HG02938 (cell line): ENCODE measurements at regions not wholly inside any gene's neighbourhood (a gene's known extent, or its start where the extent isn't known, plus 50 kb on each side); places are given as distances from the start of the nearest gene placed in this dataset.

Experiments used
- ATAC-seq: cut with Tn5 transposase; IDR thresholded peaks from one replicate; pipeline ENCODE4 v1.9.1; 2021; ENCODE audit warnings: mild to moderate bottlenecking, moderate library complexity; ENCODE audit not compliant: unreplicated experiment

DNA sequence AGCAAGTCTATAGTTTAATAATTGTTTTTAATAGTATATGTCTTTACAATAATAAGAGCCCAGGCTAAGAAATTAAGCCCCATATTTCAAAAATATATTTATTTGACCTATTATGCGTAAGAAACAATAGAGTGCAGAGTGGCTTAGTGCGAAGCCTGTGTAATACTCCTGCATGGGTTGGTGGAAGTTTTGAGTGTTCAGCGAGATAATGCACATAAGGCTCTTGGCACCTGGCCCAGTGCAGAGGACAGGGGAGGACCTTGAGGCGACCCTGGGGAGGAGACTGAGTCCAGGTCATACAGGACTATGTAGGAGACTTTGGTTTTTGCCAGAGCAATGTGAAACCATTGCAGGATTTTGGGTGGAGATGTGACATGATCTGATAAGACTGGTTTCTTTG, 132.4 kb upstream of the ST6GAL2 start:
- ATAC-seq: no peak

DNA sequence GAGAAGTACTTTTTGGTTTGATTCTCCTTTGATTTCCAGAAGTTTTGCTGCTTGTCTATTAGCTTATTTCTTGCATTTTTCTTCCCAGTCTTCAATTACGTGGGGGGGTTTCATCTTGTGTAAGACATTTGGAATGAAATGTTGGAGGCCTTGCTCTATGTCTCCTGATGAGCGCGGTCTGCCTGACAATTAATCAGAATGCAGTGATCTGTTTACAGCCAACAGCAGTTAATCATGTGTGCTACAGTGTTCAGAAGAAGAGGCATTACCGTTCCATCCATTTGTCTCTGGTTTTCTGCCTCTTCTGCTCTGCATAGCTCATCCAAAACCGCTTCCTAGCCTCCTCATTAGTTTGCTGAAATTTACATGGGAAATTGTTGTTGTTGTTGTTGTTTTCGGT, 134.4 kb upstream of the ST6GAL2 start:
- no peak for ATAC-seq

DNA sequence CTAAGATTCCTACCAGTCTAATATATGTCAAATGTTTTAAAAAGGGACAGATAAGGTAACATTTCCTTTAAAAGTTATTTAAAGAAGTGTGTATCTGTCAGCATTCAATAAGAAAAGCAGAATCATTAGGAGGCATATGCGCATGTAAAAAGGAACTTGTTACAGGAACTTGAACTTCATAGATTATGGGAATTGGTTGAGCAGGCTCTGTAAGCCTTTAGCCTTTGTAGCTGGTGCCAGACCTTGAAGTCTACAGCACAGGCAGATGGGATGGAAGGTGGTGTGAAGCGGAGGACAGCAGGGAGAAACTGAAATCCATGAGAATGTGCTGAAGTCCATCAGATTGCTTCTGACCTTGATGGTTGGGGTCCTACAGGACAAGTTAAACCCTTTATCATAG, 138.3 kb upstream of the ST6GAL2 start:
- ATAC-seq: no peak

DNA sequence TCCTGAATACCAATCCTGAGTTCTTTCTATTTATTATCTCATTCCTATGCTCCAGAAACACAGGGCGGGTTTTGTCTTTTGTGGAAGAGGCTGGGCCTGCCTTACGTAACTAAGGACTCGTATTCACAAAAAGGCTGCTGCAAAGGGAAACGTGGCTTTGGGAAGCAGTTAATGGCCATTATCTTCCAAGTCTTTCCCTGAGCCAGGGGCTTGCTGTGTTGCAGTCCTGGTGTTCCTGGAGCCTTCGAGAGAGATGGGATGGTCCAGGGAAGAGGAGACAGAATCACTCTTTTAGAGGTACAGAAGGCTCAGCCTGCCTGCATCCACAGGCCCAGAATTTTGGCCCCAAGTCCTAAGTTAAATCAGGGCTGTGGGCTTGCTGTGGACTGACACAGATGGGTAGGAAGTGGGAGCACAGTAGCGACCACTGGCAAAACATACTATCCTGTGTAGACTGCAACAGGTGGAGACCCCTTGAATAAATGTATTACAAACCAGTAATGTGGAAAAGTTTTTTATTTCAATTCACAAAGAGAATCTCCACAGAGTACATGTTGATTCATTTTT, 139.4 kb upstream of the ST6GAL2 start:
- no peak for ATAC-seq

DNA sequence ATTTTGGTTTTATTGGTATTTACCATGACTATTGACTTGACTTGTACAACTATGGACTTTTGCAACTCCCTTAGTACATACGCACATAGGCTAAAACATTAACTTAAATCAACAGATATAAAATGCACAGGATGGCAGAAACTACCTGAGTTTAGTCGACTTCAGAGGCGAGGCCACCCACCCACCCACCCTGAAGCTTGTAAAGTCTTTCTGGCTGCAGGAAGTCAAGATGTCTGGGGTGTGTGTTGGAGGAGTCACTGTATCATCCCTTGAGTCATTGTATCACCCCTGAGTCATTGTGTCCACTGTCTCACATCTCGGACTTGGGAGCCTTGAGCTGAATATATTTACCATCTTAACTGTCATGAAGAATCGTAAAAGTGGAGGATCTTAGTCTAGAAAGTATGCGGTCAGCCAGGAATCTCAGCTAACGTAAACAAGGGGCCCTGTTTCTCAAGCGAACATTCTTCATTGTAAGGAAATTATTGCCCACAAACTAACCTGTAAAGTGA, 140.0 kb upstream of the ST6GAL2 start:
- ATAC-seq: no peak

- ATAC-seq: no peak
Observed at GRCh38 chr2:107027205-107027604, 141.2 kb upstream of the ST6GAL2 start.

DNA sequence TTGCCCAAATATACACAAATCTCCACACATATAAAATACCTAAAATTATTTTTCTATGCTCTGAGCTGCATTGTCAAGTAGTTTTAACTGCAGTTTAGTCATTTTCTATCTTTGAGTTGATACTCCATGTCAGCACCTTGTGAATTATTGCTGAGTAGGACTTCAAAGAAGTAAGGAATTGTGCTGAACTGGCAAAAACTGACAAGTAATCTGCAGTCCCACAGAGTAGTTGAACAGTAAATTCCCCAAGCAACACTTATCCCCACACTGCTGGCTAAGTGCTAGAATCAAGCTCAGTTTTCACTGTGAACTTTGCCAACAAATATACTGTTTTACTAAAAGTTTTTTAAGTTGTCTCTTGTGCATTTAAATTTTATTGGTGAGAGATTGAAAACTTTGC, 141.8 kb upstream of the ST6GAL2 start:
- no peak for ATAC-seq

DNA sequence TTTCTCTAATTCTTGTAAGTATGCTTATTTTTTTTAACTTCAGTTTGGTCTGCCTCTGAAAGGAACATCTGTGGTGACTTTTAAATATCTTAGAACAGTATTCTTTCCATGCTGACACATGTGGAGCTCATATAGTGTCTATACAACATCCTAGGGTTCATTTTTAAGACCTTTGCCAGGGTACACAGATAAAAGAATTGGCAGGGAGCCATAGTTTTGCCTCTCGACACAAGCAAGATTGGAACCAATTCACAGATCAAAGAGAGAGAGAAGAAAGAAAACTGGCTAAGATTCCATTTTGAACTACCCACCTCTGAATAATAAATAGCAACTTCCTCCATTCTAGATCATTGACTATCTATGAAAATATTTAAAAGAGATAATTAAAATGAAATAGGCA, 142.7 kb upstream of the ST6GAL2 start:
- ATAC-seq: no peak

DNA sequence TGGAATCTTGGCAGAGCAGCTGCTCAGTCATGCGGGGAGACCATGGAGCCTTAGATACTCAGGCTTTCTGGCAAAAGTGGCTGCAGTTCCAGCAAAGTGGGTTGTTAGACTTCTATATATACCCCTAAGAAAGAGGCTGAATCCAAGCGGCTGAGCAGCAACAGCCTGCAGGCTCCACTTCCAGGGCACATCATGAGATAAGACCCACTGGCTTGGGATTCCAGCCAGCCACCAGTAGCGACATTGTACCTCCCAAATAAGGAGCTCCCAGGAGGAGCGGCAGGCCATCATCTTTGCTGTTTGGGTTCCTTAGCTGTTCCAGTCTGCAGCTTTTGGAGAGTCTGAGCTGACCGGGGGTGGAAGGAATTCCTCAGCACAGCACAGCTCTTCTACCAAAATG, 150.3 kb upstream of the ST6GAL2 start:
- ATAC-seq: no peak

DNA sequence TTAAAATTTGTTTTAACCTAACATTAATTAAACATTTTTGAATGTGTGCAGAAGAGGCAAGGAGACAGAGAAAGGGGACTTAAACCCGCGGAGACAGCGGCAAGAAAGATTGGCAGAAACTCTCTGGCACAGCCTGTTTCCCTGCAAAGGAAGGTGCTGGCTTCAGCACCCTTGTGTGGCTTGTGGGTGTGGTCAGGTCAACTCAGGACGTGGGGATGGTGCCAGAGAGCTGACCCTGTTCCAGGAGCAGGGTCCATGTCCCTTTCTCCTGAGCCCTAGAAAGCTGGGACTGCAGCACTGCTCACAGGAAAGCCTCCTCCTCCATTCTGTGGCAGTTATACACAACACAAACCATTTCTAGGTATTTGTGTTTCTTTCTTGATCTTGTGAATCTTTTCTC, 176.2 kb upstream of the ST6GAL2 start:
- ATAC-seq: no peak

GRCh38 chr2:107062599-107063220, 176.7 kb upstream of the ST6GAL2 start:
- no peak for ATAC-seq

DNA sequence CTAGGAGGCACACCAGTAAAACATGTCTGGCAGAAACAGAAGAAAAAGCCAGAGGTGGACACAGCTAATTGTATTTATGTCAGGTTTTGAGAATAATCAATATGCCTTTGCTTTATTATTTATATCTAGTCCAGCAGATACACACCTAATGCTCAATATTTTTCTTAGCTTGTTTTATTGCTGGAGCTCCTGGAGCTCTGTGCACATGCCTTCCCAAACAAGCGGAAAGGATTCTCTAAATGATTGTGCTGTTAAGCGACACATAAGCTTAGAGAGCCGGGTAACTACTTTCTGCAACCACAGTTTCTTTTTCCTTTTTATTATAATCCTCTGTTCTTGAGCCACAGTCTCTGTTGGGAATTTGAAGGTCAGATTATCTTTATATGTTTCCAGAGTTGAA, 177.3 kb upstream of the ST6GAL2 start:
- ATAC-seq: no peak

DNA sequence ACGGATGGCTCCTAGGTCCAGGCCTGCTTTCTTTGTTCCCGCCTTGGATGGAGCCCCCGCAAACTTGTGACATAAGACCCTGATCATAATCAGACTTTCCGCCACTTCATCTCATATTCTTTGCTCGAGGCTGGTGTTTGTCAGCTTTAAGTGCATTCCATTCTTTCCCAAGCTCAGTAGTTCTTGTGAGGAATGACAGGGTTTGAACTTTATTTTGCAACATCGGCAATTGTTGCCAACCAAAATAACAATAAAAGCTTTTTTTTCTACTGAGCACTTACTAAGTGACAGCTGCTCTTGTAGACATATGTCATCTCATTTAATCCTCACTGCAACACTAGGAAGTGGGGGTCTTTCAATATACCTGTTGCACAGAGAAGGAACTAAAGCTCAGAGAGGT, 178.8 kb upstream of the ST6GAL2 start:
- no peak for ATAC-seq

- ATAC-seq: no peak
Observed at GRCh38 chr2:107068069-107068916, 182.3 kb upstream of the ST6GAL2 start.

GRCh38 chr2:107069890-107070289, 183.9 kb upstream of the ST6GAL2 start:
- no peak for ATAC-seq

DNA sequence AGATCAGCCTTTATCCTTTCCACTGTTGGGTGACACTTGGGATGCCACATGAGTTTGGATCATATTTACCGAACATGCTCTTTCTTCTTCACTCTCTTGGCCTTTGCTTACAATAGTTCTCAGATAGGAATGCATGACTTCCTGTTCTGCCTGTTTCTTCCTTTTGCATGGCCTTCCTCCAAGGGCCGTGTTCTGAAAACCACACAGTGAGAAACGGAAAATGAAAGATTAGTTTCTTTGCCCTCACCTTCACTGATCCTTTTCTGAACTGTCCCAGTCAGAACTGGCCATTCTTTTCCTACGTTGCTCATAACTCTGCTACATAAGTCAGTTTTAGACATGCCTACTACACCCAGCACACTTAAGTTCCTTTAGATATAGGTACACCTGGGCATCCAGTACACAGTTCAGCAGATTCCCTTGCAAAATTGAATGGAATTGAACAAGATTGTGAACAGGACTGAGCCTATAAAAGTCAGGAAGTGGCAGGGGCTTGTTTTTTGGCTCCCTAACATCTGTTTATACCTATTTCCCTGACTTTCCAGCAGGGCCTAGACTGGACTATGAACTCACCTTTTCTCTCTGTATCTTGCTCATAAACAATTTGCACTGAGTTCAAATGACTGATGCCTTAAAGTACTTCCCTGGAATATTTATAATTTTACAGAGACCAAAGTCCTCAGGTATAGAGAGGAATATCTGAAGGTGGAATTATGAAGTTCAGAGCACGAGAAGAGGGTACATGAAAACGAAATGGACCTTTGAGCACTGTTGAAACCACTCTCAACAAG, 186.4 kb upstream of the ST6GAL2 start:
- no peak for ATAC-seq

DNA sequence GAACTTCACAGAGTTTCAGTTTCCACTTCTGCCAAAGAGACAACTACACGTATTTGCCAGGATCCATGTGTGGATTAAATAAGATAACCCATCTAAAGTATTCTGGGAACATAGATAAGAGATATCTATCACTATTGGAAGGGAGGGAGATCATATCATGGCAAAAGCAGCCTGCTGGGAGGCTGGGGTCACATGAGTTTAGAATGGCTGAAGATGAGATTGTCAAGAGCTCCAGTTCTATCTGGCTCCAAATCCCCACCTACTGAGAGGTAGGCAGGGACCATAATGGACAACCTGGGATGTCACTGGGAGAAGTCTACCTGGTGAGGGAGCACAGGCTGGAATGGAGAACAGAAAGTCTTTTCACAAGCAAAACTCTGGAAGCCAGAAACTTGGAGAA, 192.6 kb upstream of the ST6GAL2 start:
- no peak for ATAC-seq

- no peak for ATAC-seq
Observed at GRCh38 chr2:107086497-107086896, 200.5 kb upstream of the ST6GAL2 start.

GRCh38 chr2:107088156-107088555, 202.2 kb upstream of the ST6GAL2 start:
- ATAC-seq: no peak

GRCh38 chr2:107091163-107091864, 205.3 kb upstream of the ST6GAL2 start:
- ATAC-seq: no peak
